GM18909 (cell line): ENCODE measurements at regions not wholly inside any gene's neighbourhood (a gene's known extent, or its start where the extent isn't known, plus 50 kb on each side); places are given as distances from the start of the nearest gene placed in this dataset.
"Not testable (repeated sequence)": the region's sequence is repeated elsewhere in the genome, so short reads cannot be mapped to it uniquely, and the experiment has no call there.

Source experiments
- ATAC-seq: cut with Tn5 transposase; IDR thresholded peaks from one replicate; pipeline ENCODE4 v1.9.1; 2021; ENCODE audit warnings: mild to moderate bottlenecking; ENCODE audit not compliant: unreplicated experiment, poor library complexity

DNA sequence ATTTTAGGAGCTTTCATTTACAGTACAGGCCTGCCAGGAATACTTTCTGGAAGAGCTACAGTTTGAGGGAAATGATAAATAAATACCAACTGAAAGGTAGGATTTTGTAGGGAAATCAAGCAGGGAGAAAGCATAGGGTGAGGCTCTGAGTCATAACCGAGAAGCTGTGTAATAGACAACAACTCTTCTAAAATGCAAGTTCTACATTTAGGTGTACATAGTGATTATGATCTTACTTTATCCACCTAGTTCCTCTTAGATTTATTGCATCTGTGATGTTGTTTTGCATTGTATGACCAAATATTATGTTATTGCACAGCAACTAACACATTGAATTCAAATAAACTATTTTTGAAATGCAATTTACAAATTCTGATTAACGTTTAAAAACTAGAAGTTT, 819.3 kb downstream of the PLA2G4A start:
- no peak for ATAC-seq

DNA sequence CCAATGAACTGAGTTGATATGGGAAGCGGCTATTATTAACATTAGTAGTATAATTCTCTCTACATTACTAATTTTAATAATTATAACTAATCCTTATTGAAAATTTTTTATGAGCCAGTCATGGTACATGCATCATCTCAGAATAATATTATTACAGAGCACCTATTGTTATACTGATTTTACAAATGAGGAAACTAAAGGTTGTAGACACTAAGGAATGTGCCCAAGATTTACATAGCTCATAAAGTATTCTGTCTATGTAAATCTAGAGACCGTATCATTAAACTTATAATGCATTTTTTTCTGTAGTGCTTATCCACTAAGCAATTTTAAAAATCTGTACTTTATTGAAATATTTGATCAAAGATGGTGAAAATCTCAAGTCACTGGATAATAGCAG, 825.9 kb downstream of the PLA2G4A start:
- no peak for ATAC-seq

DNA sequence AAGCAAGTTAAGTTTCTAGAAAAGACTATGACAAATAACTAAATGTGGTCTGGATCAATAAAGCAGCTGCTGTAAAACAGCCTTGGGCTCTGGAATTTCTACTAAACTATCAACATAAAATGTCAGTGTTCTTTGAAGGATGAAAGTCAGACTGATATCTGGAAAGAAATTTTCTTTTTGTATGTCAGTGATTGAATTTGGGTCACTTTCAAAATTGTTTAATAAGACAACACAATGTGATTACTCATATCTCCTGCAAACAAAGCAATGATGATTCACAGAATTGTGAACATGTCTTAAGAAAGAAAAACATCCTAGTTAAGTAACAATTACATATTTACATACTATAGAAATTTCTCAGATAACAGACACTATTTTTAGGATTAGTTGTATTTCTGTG, 826.4 kb downstream of the PLA2G4A start:
- no peak for ATAC-seq

DNA sequence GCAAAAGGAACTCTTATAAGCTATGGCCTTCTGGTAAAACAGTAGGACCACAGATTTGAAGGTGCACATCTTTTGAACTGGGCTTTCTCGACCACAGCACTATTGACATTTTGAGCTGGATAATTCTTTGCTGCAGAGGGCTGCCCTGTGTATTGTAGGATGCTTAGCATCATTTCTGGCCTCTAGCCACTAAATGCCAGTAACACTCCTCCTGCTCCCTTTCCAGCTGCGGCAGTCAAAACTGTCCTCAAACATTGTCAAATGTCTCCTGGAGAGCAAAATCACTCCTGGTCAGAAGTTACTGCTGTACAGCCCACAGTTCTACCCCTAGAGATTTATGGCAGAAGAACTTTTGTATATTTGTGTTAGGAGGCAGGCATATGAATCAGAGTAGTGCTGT, 836.7 kb downstream of the PLA2G4A start:
- no peak for ATAC-seq

DNA sequence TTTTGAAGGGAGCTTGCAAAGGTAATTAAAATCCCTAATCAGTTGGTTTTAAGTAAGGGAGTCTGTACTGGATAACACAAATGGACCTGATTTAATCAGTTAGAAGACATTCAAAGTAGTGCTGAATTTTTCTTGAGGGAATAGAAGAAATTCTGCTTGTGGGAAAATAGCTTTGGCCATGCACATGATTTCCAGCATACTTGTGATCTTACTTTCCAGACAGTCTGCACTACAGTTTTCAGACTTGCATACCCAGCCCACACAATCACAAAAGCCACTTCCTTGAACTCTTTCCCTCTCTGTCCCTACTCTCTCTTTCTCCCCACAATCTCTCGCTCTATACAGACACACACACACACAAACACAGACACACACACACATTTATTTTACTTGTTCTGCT, 852.1 kb downstream of the PLA2G4A start:
- no peak for ATAC-seq

DNA sequence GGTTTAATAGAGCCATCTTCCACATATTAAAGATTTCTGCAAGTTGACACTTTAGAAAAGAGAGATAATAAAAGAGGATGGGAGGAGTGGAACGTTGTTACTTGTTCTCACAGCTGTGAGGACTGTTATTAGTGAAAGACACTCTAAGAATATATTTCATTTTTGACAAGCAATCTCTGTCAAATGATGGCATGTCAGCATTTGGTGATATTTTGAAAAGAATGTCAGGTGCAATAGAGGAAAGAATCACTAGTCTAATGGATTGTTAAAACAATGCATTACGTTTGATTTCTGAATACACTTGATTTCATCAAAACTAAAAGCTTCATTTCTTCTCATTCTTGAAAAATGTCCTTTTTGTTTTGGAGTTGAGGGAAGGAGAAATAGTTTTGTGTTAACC, 853.4 kb downstream of the PLA2G4A start:
- ATAC-seq = no peak

DNA sequence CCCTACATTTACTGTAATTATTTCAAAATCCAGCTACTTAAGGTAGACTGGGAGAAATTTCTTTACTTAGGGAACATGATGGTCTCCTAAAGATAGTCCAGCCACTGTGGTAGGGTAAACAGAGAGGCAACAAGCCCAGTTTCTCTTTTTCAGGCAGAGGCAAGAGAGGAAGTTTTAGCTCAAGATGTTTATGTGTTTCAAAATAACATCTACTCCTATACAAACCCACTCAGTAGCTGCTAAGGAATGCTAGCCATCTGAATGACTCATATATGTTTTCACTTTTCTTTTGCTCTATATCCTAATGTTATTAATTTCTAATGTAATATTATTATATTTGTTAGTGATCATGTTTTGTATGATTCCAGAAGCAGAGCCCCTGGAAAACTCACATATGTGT, 856.6 kb downstream of the PLA2G4A start:
- ATAC-seq = no peak

DNA sequence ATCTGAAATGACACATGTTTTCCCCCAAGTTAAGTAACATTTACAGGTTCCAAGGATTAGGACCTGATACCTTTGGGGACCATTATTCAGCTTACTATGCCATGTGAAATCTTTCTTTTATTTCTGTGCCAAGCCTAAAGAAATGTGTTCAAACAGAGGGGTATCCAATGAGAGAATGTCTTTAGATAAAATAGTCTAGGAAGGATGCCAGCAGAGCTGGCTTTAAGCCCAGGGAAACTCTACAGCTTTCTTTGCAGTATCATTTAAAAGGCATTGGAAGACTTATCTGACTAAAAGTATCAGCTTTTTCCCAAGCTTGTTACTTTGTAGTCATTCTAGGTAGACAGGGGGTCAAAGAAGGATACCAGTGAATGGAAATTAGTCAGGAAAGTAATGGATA, 860.4 kb downstream of the PLA2G4A start:
- ATAC-seq = no peak

DNA sequence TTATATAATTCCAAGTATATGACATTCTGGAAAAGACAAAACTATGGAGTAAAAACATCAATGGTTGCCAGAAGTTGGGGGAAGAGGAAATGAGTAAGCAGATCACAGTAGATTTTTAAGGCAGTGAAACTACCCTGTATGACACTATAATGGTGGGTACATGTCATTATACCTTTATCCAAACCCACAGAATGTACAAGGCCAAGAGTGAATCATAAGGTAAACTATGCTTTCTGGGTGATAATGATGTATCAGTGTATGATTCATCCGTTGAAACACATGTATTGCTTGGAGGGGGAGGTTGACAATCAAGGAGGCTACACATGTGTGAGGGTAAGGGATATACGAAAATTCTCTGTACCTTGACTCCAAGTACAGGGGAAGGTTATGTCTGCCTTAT, 862.7 kb downstream of the PLA2G4A start:
- ATAC-seq = no peak

DNA sequence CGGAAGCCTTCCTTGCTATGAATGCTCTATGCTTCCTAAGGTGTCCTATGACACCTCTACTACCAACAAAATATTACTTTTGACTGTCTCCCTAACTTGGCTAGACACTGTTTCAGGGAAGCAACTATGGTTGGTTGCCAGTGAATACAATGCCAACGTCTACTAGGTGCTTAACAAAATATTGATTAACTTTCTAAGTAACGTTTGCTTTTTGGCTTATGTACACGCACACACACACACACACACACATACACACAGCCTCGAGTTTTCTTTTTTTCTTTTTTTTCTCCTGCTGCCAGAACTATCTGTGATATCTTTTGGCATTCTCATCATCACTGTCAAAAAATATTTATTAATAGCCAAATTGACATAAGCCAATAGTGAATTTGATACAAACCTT, 864.0 kb downstream of the PLA2G4A start:
- no peak for ATAC-seq

DNA sequence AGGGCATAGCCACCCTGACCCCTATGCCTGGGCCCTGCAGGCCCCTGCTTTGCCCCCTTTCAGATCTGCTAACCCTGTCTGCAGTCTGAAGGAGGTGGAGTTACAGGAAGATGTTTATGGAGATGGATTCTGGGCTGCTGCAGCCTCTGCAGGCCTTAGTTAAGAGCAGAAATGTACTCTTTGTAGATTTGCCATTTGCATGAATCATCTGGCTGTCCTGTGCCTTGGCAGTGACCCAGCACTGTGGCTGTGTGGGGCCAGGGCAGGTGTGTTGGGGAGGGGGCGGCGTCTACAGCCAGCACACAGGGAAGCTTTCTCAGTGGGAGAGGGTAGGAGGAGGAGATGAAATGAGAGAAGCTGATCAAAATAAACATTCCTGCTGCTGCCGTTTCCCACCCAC, 867.3 kb downstream of the PLA2G4A start:
- no peak for ATAC-seq

DNA sequence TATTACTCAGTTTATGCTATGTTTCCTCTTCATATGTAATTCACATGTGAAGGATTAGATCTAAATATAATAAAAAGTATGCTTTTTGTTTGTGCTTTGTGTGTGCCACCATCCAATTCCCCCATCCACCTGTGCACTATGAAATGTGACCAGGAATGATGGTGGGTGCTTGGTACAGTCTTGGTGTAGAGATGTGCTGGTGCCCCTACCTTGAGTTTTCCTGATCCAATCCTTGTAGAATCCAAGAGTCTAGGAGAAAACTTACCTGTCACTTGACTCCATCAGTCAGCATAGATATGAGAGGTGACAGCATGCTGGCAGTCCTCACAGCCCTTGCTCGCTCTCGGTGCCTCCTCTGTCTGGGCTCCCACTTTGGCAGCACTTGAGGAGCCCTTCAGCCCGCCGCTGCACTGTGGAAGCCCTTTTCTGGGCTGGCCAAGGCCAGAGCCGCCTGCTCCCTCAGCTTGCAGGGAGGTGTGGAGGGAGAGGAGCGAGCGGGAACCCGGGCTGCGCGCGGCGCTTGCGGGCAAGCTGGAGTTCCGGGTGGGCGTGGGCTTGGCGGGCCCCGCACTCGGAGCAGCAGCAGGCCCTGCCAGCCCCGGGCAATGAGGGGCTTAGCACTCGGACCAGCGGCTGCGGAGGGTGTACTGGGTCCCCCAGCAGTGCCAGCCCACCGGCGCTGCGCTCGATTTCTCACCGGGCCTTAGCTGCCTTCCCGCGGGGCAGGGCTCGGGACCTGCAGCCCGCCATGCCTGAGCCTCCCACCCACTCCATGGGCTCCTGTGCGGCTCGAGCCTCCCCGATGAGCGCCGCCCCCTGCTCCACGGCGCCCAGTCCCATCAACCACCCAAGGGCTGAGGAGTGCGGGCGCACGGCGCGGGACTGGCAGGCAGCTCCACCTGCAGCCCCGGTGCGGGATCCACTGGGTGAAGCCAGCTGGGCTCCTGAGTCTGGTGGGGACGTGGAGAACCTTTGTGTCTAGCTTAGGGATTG, 874.7 kb downstream of the PLA2G4A start:
- not testable (repeated sequence) for ATAC-seq

DNA sequence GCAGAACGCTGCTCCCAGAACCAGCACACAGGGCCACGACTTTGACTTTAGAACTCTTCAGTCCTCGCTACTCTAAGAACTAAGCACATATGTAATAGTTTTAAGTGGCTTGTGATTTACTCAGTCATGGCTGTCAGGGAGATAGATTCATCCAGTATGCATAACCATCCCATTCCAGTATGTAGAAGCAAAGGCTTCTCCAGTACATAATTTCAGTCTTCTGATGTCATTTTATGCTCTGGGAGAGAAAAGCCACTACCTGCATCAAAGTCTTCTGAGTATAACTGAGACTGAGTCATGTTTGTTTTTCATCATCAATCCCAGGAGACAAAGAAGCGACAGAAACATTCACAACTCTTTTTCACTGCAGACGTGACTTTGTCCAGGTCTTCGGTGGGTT, 885.7 kb downstream of the PLA2G4A start:
- ATAC-seq = no peak

DNA sequence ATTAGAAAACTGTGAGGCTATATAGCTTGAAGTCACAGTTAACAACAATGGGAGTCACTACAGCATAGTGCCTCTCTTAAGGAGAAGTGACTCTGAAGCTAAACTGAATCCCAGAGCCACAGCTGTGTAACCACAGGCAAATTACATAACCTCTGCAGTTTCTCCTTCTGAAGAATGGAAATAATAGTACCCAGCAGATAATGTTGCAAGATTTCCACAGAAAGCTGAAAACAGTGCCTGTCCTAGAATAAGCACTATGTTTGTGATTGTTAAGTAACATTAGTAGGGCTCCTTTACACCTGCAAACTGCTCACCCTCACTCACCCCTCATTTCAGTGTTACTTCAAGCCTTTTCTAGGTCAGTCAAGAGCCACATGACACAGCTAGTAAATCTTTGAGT, 886.7 kb downstream of the PLA2G4A start:
- no peak for ATAC-seq

DNA sequence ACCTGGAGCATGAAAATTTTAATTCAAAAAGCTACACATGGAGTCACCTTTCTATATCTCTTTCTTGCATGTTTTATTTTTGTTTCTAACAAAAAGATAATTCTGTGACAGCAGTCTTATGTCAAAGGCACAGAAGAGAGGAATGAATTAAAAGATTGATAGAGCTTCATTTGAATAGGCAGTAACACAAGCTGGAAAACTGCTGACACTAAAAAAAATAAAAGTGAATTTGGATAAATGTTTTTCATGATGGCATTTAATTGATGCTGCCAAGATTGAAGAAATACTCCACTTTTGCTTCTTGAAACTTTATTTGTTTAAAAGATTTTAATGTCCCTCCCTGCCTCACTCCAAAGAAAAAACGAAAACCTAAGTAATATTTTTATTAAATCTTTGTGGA, 887.4 kb downstream of the PLA2G4A start:
- no peak for ATAC-seq

DNA sequence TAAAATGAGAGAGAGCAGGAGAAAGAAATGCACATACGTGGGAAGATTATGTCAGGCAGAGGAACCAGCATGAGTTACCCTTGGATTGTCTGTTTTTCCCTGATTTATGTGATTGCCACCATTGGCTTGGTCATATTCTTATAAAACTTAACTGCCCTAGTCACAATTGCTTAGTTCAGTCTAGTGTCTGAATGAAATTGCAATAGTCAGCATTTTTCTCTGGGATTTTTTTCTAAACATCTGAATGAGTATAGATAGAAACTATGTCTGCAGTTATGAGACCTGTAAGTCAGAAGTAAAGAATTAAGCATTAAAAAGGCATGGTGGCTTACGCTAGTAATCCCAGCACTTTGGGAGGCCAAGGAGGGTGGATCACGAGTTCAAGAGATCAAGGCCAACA, 889.8 kb downstream of the PLA2G4A start:
- no peak for ATAC-seq

DNA sequence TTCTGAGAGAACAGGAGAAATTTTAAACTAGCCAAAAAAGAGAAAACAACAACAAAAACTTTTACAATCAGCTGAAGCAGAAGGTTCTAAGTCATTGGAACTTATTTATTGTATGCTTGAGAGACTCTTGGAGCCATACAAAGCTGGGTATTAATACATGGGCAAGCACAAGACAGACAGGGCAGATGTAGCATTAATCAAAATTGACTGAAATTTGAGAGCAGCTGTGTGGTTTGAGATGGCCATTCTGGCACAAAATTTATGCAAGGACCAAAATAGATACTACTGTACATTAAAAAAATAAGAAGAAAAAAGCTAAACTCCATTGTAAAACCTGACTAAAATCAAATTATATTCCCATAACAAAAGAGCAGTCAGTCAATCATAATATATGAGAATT, 892.5 kb downstream of the PLA2G4A start:
- ATAC-seq = no peak

DNA sequence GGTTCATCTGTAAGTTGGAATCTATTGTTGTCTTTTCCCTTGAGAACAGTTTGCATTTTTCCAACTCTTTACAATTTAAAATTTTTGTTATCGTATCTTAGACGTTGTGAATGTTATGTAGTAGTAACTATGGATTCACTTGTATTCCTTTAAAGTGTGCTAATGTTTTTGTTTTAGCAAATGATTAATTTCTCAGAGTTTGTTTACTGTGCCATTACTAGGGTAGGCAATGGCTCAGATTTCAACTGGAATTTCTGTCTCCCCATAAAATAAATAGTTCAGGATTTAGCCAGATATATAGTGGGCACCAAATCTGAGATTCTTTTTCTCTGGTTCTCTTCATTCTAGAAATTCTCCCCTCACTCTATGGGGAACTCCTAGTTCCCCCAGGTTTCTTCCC, 896.5 kb downstream of the PLA2G4A start:
- ATAC-seq = no peak

DNA sequence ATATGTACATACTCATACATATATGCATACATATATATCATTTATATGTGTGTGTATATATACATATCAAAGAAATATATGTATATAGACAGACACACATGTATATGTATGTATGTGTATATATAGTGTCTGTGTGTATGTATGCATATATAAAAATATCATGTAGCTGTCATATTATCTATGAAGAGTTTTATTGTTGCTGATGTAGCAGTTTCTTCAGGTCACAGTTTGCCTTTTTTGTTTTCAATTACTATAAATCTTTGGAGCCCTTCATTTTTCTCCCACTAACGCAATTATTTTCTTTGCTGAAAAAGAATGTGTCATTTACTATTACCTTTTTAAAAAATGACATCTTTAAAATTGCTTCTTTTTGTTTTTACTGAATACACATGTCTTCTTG, 904.5 kb downstream of the PLA2G4A start:
- no peak for ATAC-seq

DNA sequence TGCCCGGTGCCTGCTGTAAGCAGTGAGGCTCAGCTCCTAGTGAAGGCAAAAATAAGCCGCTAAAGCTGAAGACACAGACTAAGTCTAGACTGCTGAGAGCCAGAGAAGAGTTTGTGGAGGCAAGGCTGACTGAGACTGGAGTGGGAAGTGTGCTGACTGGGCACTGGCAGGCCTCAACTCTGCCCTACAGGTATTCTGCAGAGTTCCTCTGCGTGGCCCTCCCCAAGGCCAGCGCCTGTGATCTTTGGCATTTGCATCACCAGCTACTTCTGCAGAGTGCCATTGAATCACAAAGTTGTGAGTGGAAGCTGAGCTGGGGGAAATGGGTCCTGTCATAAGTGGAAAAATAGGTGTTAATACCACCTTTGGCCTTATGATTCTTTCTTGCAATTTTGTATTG, 905.7 kb downstream of the PLA2G4A start:
- no peak for ATAC-seq

DNA sequence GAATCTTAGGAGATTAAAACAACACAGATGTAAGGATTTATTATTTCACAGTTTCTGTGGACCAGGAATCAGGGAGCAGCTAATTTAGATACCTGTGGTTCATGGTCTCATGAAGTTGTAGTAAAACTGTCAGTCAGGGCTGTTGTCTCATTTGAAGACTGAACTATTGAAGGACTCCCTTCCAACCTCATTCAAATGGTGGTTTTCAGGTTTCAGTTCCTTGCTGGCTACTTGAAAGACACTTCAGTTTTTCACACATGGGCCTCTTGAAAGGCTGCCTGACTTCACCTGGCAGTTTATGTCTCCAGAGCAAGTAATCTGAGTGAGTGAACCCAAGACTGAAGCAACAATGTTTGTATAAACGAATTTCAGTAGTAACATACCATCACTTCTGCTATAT, 915.9 kb downstream of the PLA2G4A start:
- peak; percentile 87 for ATAC-seq

DNA sequence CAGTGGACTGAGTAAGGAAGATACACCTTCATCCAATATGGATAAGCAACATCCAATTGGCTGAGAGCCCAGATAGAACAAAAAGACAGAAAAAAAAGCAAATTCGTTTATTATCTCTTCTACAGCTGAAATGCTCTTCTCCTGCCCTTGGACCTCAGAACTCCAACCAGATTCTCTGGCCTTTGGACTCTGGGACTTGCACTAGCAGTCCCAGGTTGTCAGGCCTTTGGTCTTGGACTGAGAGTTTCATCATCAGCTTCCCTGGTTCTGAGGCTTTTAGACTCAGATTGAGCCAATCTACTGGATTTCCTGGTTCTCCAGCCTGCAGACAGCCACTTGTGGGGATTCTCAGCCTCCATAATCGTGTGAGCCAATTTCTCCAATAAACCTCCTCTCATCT, 926.8 kb downstream of the PLA2G4A start:
- no peak for ATAC-seq
